ENCODE measurements at regions not wholly inside any gene's neighbourhood (a gene's known extent, or its start where the extent isn't known, plus 50 kb on each side); places are given as distances from the start of the nearest gene placed in this dataset.

- CTCF ChIA-PET (ENCODE audit: partially characterized antibody), result no interaction called here
- H4K91ac ChIP-seq (replicated peaks; ENCODE audit: insufficient read length, low read length), result no peak overlapping the region
- no peak overlapping the region for H3K4ac ChIP-seq (replicated peaks; ENCODE audit: insufficient read length, low read depth, low read length)
- no peak overlapping the region for H2BK20ac ChIP-seq (ENCODE audit: low read length)
- FAIRE-seq, result no peak
- no peaks in the 10 kb centered on the region for H4K20me1 ChIP-seq (replicated peaks in 1 of 2; ENCODE audit: control insufficient read depth in 1 of 2, insufficient read depth in 2 of 2, low read length in 2 of 2)
- H2AFZ ChIP-seq (ENCODE audit: low read length), result no peak overlapping the region
- peaks cover 0 to 7% of the 10 kb centered on the region in 2 experiments; a peak in 1 of 4 replicates for H3K9me3 ChIP-seq (ENCODE audit: insufficient read depth in 2 of 2, low read depth in 1 of 2, low read length in 1 of 2)
- no peak overlapping the region for H2BK15ac ChIP-seq (ENCODE audit: low read length)
- H2BK5ac ChIP-seq (ENCODE audit: low read depth, low read length), result no peak overlapping the region
- H3K27me3 ChIP-seq (replicated peaks in 1 of 4; ENCODE audit: control insufficient read depth in 3 of 4, extremely low read depth in 1 of 4, insufficient read depth in 3 of 4, low read length in 3 of 4), result no peaks in the 10 kb centered on the region
- no peak overlapping the region for H2AK5ac ChIP-seq (ENCODE audit: low read depth, low read length)
- H4K5ac ChIP-seq (ENCODE audit: insufficient read length, low read depth, low read length), result no peak overlapping the region
- H3K56ac ChIP-seq (replicated peaks; ENCODE audit: insufficient read length, low read depth, low read length), result no peak overlapping the region
- peaks cover 0 to 6% (median 1%) of the 10 kb centered on the region in 4 experiments; a peak in 3 of 7 replicates for H3K4me1 ChIP-seq (replicated peaks in 1 of 4; ENCODE audit: control insufficient read depth in 3 of 4, insufficient read depth in 4 of 4, low read length in 3 of 4)
- H3K27ac ChIP-seq (ENCODE audit: low read depth, low read length), result no peak overlapping the region
- 83% methylated on average over 2 of the region's 2 CpGs; no CpG with 5 or more reads in 1 of the 2 experiments for WGBS, 2 experiments (ENCODE audit: extremely low coverage in 1 of 2, insufficient coverage in 1 of 2, insufficient read length in 1 of 2, insufficient replicate concordance in 2 of 2, low coverage in 1 of 2, low lambda C conversion rate in 2 of 2, missing lambda C conversion rate in 1 of 2)
- H2BK12ac ChIP-seq (ENCODE audit: low read depth, low read length), result no peak overlapping the region
- no peak for TF ChIP-seq JUN (IDR thresholded peaks at IDR 0.05; ENCODE audit: low read depth, low read length)
- no peak for TF ChIP-seq RXRA (IDR thresholded peaks at IDR 0.05; ENCODE audit: insufficient read depth, low read depth, low read length)
- TF ChIP-seq SRF (IDR thresholded peaks at IDR 0.05; ENCODE audit: low read depth, low read length), result no peak
- TF ChIP-seq CTCF (IDR thresholded peaks at IDR 0.05; ENCODE audit: control extremely low read depth in 1 of 3, insufficient read depth in 1 of 3, low read depth in 1 of 3, low read length in 3 of 3), result no peak
- TF ChIP-seq CTBP2 (IDR thresholded peaks at IDR 0.05; ENCODE audit: borderline replicate concordance, insufficient read depth, insufficient read length, low read length), result no peak
- TF ChIP-seq CHD1 (IDR thresholded peaks at IDR 0.05; ENCODE audit: low read depth, low read length), result no peak
- H3K9ac ChIP-seq (replicated peaks in 1 of 4; ENCODE audit: extremely low read depth in 1 of 4, low read depth in 3 of 4, low read length in 3 of 4), result no peak overlapping the region
- no peak overlapping the region for H3K4me2 ChIP-seq (ENCODE audit: insufficient read depth in 1 of 2, low read depth in 2 of 2, low read length in 2 of 2)
- H3K4me3 ChIP-seq (ENCODE audit: extremely low read depth in 1 of 4, insufficient read depth in 2 of 4, low read depth in 3 of 4, low read length in 4 of 4), result no peak overlapping the region
- no peak overlapping the region for H2BK120ac ChIP-seq (replicated peaks; ENCODE audit: low read depth, low read length)
- H3K14ac ChIP-seq (ENCODE audit: insufficient read length), result no peak overlapping the region
- H3K23me2 ChIP-seq (ENCODE audit: low read depth, low read length), result no peaks in the 10 kb centered on the region
- H3K23ac ChIP-seq (ENCODE audit: insufficient read length), result no peak overlapping the region
- no peaks in the 10 kb centered on the region for H3K79me1 ChIP-seq (ENCODE audit: low read depth, low read length)
- H3K79me2 ChIP-seq (ENCODE audit: control insufficient read depth in 1 of 2, insufficient read depth in 2 of 2, low read length in 2 of 2), result no peaks in the 10 kb centered on the region
- no peak overlapping the region for H3K18ac ChIP-seq (ENCODE audit: extremely low read depth, low read length)
- H4K8ac ChIP-seq (ENCODE audit: extremely low read depth, insufficient read depth, low read length), result no peak overlapping the region
- DNase-seq (ENCODE audit: low read depth in 1 of 2, low spot score in 2 of 2), result no peak
- no peaks in the 10 kb centered on the region; a peak in 1 of 8 replicates for H3K36me3 ChIP-seq (ENCODE audit: control insufficient read depth in 2 of 4, insufficient read depth in 4 of 4, low read length in 3 of 4)
- POLR2A ChIA-PET (ENCODE audit: partially characterized antibody), result no interaction called here
These were observed 618.0 kb downstream of the CDH26 start for GRCh38 chr20:60576236-60576635.

All from H1 (cell line).